ENCODE measurements at regions not wholly inside any gene's neighbourhood (a gene's known extent, or its start where the extent isn't known, plus 50 kb on each side); places are given as distances from the start of the nearest gene placed in this dataset.

- TF ChIP-seq CTCF (IDR thresholded peaks at IDR 0.05; ENCODE audit: poor library complexity, severe bottlenecking) (no peak), TAF1 (IDR thresholded peaks at IDR 0.05; ENCODE audit: low read depth) (no peak), RAD21 (conservative IDR thresholded peaks at IDR 0.05) (no peak), REST (IDR thresholded peaks at IDR 0.05; ENCODE audit: borderline replicate concordance) (no peak), POLR2AphosphoS5 (IDR thresholded peaks at IDR 0.05) (no peak), EP300 (conservative IDR thresholded peaks at IDR 0.05; ENCODE audit: poor library complexity, severe bottlenecking) (no peak), EZH2 (IDR thresholded peaks at IDR 0.05; ENCODE audit: borderline replicate concordance, insufficient read depth, low read length, poor library complexity, severe bottlenecking) (no peak), MXI1 (conservative IDR thresholded peaks at IDR 0.05; ENCODE audit: poor library complexity, severe bottlenecking) (no peak), SMC3 (conservative IDR thresholded peaks at IDR 0.05; ENCODE audit: poor library complexity) (no peak)
- Histone ChIP-seq H3K36me3 (ENCODE audit: insufficient read depth, low read length) (no peaks in the 10 kb centered on the region), H3F3A (ENCODE audit: insufficient read depth, low read length, poor library complexity, severe bottlenecking) (no peaks in the 10 kb centered on the region), H3K9ac (ENCODE audit: low read length) (no peak overlapping the region), H3K79me2 (replicated peaks; ENCODE audit: insufficient read depth, low read length) (no peaks in the 10 kb centered on the region), H3K27ac (ENCODE audit: low read length) (no peak overlapping the region), H3K9me3 (ENCODE audit: low read length) (peaks cover 3% of the 10 kb centered on the region), H3K9me2 (ENCODE audit: insufficient read depth, low read length) (no peaks in the 10 kb centered on the region), H3K4me2 (ENCODE audit: low read length) (no peak overlapping the region), H3K4me3 (ENCODE audit: low read length) (no peak overlapping the region), H2AFZ (ENCODE audit: low read depth, low read length) (no peak overlapping the region), H3K27me3 (ENCODE audit: insufficient read depth, low read depth, low read length) (no peaks in the 10 kb centered on the region), H4K20me1 (ENCODE audit: insufficient read depth) (no peaks in the 10 kb centered on the region)
Observed at GRCh38 chr15:39461536-39462130, 119.2 kb upstream of the THBS1 start.

GRCh38 chr15:39462691-39463090, 118.2 kb upstream of the THBS1 start:
- Histone ChIP-seq H4K20me1 (ENCODE audit: insufficient read depth) (no peaks in the 10 kb centered on the region), H3K9me2 (ENCODE audit: insufficient read depth, low read length) (no peaks in the 10 kb centered on the region), H3K4me2 (ENCODE audit: low read length) (no peak overlapping the region), H3K27me3 (ENCODE audit: insufficient read depth, low read depth, low read length) (no peaks in the 10 kb centered on the region), H3K9ac (ENCODE audit: low read length) (no peak overlapping the region), H3F3A (ENCODE audit: insufficient read depth, low read length, poor library complexity, severe bottlenecking) (no peaks in the 10 kb centered on the region), H3K4me3 (ENCODE audit: low read length) (no peak overlapping the region), H3K79me2 (replicated peaks; ENCODE audit: insufficient read depth, low read length) (no peaks in the 10 kb centered on the region), H3K9me3 (ENCODE audit: low read length) (peaks cover 3% of the 10 kb centered on the region), H2AFZ (ENCODE audit: low read depth, low read length) (no peak overlapping the region), H3K27ac (ENCODE audit: low read length) (no peak overlapping the region), H3K36me3 (ENCODE audit: insufficient read depth, low read length) (no peaks in the 10 kb centered on the region)
- TF ChIP-seq RAD21 (conservative IDR thresholded peaks at IDR 0.05) (no peak), EP300 (conservative IDR thresholded peaks at IDR 0.05; ENCODE audit: poor library complexity, severe bottlenecking) (no peak), TAF1 (IDR thresholded peaks at IDR 0.05; ENCODE audit: low read depth) (no peak), MXI1 (conservative IDR thresholded peaks at IDR 0.05; ENCODE audit: poor library complexity, severe bottlenecking) (no peak), EZH2 (IDR thresholded peaks at IDR 0.05; ENCODE audit: borderline replicate concordance, insufficient read depth, low read length, poor library complexity, severe bottlenecking) (no peak), SMC3 (conservative IDR thresholded peaks at IDR 0.05; ENCODE audit: poor library complexity) (no peak), POLR2AphosphoS5 (IDR thresholded peaks at IDR 0.05) (no peak), REST (IDR thresholded peaks at IDR 0.05; ENCODE audit: borderline replicate concordance) (no peak), CTCF (IDR thresholded peaks at IDR 0.05; ENCODE audit: poor library complexity, severe bottlenecking) (no peak)
